HEK293 (cell line): ENCODE measurements at regions not wholly inside any gene's neighbourhood (a gene's known extent, or its start where the extent isn't known, plus 50 kb on each side); places are given as distances from the start of the nearest gene placed in this dataset.

Experiments used
- CTCF ChIA-PET: fragments of 350-600 bp; formaldehyde crosslinking; extraction: SDS; loops from one replicate; lab custom pipeline; 2021; ENCODE audit warnings: antibody characterized with exemption; lab: Yijun Ruan, JAX
- POLR2A ChIA-PET: fragments of 300-600 bp; formaldehyde crosslinking; extraction: SDS; loops from one replicate; lab custom pipeline; 2020; ENCODE audit warnings: antibody characterized with exemption, inconsistent platforms; lab: Yijun Ruan, JAX
- H3K27ac ChIP-seq: fragments of 200-500 bp; sonication (Bioruptor generic); 2 replicates; pipeline ENCODE4 v1.5.1; 2014; ENCODE audit warnings: low read depth, low read length, control low read depth, inconsistent platforms; ENCODE audit errors: extremely low read depth
- H3K36me3 ChIP-seq, 2 experiments: fragments of 200-500 bp in 1 of 2; sonication (Bioruptor generic) in 1 of 2; 1 replicate in 1 of 2; 2 replicates in 1 of 2; pipeline ENCODE4 v1.5.1; 2014 to 2017; ENCODE audit warnings: inconsistent platforms in 2 of 2, low read length in 2 of 2; ENCODE audit not compliant: control insufficient read depth in 2 of 2, insufficient read depth in 1 of 2
- H3K4me1 ChIP-seq: fragments of 200-500 bp; sonication (Bioruptor generic); 2 replicates; pipeline ENCODE4 v1.5.1; 2014; ENCODE audit warnings: mild to moderate bottlenecking, low read length, inconsistent platforms; ENCODE audit not compliant: control insufficient read depth, insufficient read depth
- H3K4me3 ChIP-seq: 2 replicates; pipeline ENCODE4 v1.5.1; 2011; ENCODE audit warnings: low read depth, mild to moderate bottlenecking, control low read depth, low read length, moderate library complexity
- H3K9me3 ChIP-seq: fragments of 200-500 bp; sonication (Bioruptor generic); 2 replicates; pipeline ENCODE4 v1.5.1; 2014; ENCODE audit warnings: low read depth, low read length, inconsistent platforms; ENCODE audit not compliant: control insufficient read depth, insufficient read depth
- BCL11B ChIP-seq: fragments of 450-650 bp; formaldehyde crosslinking; IDR thresholded peaks from 2 replicates; pipeline ENCODE4 v1.5.1; 2016; ENCODE audit warnings: low read depth, missing biosample characterization, missing genetic modification characterization
- GLIS1 ChIP-seq: fragments of 450-650 bp; formaldehyde crosslinking; IDR thresholded peaks from 2 replicates; pipeline ENCODE4 v1.5.1; 2016; ENCODE audit warnings: missing biosample characterization, missing genetic modification characterization
- GLIS2 ChIP-seq: fragments of 450-650 bp; formaldehyde crosslinking; IDR thresholded peaks from 2 replicates; pipeline ENCODE4 v1.5.1; 2016; ENCODE audit warnings: missing biosample characterization, missing genetic modification characterization
- HIC1 ChIP-seq: fragments of 450-650 bp; formaldehyde crosslinking; IDR thresholded peaks from 2 replicates; pipeline ENCODE4 v1.5.1; 2016; ENCODE audit warnings: missing biosample characterization, missing genetic modification characterization
- ZBTB11 ChIP-seq: fragments of 450-650 bp; formaldehyde crosslinking; conservative IDR thresholded peaks from 2 replicates; pipeline ENCODE4 v1.5.1; 2016; ENCODE audit warnings: low read depth, missing biosample characterization, missing genetic modification characterization
- ZNF10 ChIP-seq: fragments of 450-650 bp; formaldehyde crosslinking; IDR thresholded peaks from 2 replicates; pipeline ENCODE4 v1.5.1; 2017; ENCODE audit warnings: missing biosample characterization, missing genetic modification characterization
- ZNF133 ChIP-seq: fragments of 450-650 bp; formaldehyde crosslinking; IDR thresholded peaks from 2 replicates; pipeline ENCODE4 v1.5.1; 2016; ENCODE audit warnings: missing biosample characterization, missing genetic modification characterization
- ZNF24 ChIP-seq: fragments of 450-650 bp; formaldehyde crosslinking; IDR thresholded peaks from 2 replicates; pipeline ENCODE4 v1.5.1; 2016; ENCODE audit warnings: missing biosample characterization, missing genetic modification characterization
- ZNF341 ChIP-seq: fragments of 450-650 bp; formaldehyde crosslinking; IDR thresholded peaks from 2 replicates; pipeline ENCODE4; 2016; ENCODE audit warnings: low read depth, missing biosample characterization, missing genetic modification characterization
- ZNF394 ChIP-seq: fragments of 450-650 bp; formaldehyde crosslinking; IDR thresholded peaks from 2 replicates; pipeline ENCODE4 v1.5.1; 2016; ENCODE audit warnings: missing biosample characterization, missing genetic modification characterization, mild to moderate bottlenecking, moderate library complexity, borderline replicate concordance
- ZNF544 ChIP-seq: fragments of 450-650 bp; formaldehyde crosslinking; IDR thresholded peaks from 2 replicates; pipeline ENCODE4 v1.5.0; 2017; ENCODE audit warnings: missing biosample characterization, missing genetic modification characterization
- ZNF76 ChIP-seq: fragments of 450-650 bp; formaldehyde crosslinking; IDR thresholded peaks from 2 replicates; pipeline ENCODE4; 2016; ENCODE audit warnings: low read depth, missing biosample characterization, missing genetic modification characterization, borderline replicate concordance

- TF ChIP-seq ZBTB11 (tag by site-specific recombination): no peak
- TF ChIP-seq ZNF24 (tag by site-specific recombination): no peak
- no peak for TF ChIP-seq ZNF10 (tag by site-specific recombination)
- TF ChIP-seq HIC1: no peak
- no peak for TF ChIP-seq GLIS1
- TF ChIP-seq ZNF544 (tag by site-specific recombination): no peak
- TF ChIP-seq ZNF76: no peak
- TF ChIP-seq BCL11B: no peak
Measured at GRCh38 chr4:3711183-3712111, 54.7 kb upstream of the ADRA2C start (continued).

GRCh38 chr4:3710451-3711182, 55.6 kb upstream of the ADRA2C start:
- CTCF ChIA-PET: no interaction called here
- POLR2A ChIA-PET: no interaction called here

GRCh38 chr4:3709846-3710441, 56.2 kb upstream of the ADRA2C start:
- Histone ChIP-seq H3K4me1 (no peaks in the 10 kb centered on the region), H3K4me3 (no peak overlapping the region), H3K36me3 (no peaks in the 10 kb centered on the region), H3K9me3 (no peaks in the 10 kb centered on the region), H3K27ac (no peak overlapping the region)
- CTCF ChIA-PET: interaction anchor here (0.7 kb wide), 1 partner anchor 98 kb away, joined by 3 read pairs; no protein-coding TSS in a partner anchor
- POLR2A ChIA-PET: no interaction called here
- TF ChIP-seq GLIS2 (tag by site-specific recombination) (no peak), ZNF394 (no peak), ZNF341 (tag by site-specific recombination) (no peak)

More at GRCh38 chr4:3710451-3711182, 55.6 kb upstream of the ADRA2C start:
- no peak overlapping the region for H3K4me3 ChIP-seq
- no peaks in the 10 kb centered on the region for H3K36me3 ChIP-seq
- H3K4me1 ChIP-seq: no peaks in the 10 kb centered on the region
- H3K27ac ChIP-seq: no peak overlapping the region
- H3K9me3 ChIP-seq: no peaks in the 10 kb centered on the region
- TF ChIP-seq ZNF133 (tag by site-specific recombination) (no peak), GLIS2 (tag by site-specific recombination) (0 out of 2 replicates have a peak, but pooled peaks have one; percentile 17), GLIS1 (peak; percentile 32; the same call in 1 of the 2 replicates)
- TF ChIP-seq, all 188 proteins: peak for 2
